ENCODE measurements at regions not wholly inside any gene's neighbourhood (a gene's known extent, or its start where the extent isn't known, plus 50 kb on each side); places are given as distances from the start of the nearest gene placed in this dataset.

- TF ChIP-seq, protein P1, sequence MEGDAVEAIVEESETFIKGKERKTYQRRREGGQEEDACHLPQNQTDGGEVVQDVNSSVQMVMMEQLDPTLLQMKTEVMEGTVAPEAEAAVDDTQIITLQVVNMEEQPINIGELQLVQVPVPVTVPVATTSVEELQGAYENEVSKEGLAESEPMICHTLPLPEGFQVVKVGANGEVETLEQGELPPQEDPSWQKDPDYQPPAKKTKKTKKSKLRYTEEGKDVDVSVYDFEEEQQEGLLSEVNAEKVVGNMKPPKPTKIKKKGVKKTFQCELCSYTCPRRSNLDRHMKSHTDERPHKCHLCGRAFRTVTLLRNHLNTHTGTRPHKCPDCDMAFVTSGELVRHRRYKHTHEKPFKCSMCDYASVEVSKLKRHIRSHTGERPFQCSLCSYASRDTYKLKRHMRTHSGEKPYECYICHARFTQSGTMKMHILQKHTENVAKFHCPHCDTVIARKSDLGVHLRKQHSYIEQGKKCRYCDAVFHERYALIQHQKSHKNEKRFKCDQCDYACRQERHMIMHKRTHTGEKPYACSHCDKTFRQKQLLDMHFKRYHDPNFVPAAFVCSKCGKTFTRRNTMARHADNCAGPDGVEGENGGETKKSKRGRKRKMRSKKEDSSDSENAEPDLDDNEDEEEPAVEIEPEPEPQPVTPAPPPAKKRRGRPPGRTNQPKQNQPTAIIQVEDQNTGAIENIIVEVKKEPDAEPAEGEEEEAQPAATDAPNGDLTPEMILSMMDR (IDR thresholded peaks at IDR 0.05; ENCODE audit: low read depth, low read length, missing control alignments) = no peak
- DNase-seq (ENCODE audit: low read depth) = no peak
- in situ Hi-C loops (cut with HindIII; ENCODE audit: low sequenced_read_pairs) = no loop called here
- H3K4me3 ChIP-seq (ENCODE audit: low read depth, low read length) = no peak overlapping the region
These were observed 146.0 kb upstream of the STEAP4 start for GRCh38 chr7:88452646-88453045.

DNA sequence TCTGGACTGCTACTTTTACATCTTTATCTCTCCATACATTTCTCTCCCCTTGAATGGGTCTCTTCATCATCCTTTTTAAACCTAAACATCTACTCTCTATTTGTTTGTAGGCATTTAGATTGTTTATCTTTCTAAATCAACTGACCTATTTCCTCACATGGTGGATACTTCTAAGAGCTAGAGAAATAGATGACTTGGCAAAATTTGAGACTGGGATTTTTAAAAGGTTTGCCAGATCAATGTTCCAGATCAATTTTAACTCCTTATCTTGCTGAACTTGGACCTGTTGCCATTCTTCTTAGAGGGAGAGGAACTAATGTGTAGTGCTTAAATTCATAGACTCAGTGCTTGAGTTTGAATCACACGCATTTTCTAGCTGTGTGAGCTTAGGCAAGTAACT, 144.2 kb upstream of the STEAP4 start:
- H3K4me3 ChIP-seq (ENCODE audit: low read depth, low read length) = no peak overlapping the region
- TF ChIP-seq, protein P1 (IDR thresholded peaks at IDR 0.05; ENCODE audit: low read depth, low read length, missing control alignments) = no peak
- no peak for DNase-seq (ENCODE audit: low read depth)
- in situ Hi-C loops (cut with HindIII; ENCODE audit: low sequenced_read_pairs) = no loop called here

GRCh38 chr7:88449410-88449809, 142.7 kb upstream of the STEAP4 start:
- H3K4me3 ChIP-seq (ENCODE audit: low read depth, low read length) = no peak overlapping the region
- no peak for DNase-seq (ENCODE audit: low read depth)
- TF ChIP-seq, protein P1 (IDR thresholded peaks at IDR 0.05; ENCODE audit: low read depth, low read length, missing control alignments) = no peak
- in situ Hi-C loops (cut with HindIII; ENCODE audit: low sequenced_read_pairs) = no loop called here

DNA sequence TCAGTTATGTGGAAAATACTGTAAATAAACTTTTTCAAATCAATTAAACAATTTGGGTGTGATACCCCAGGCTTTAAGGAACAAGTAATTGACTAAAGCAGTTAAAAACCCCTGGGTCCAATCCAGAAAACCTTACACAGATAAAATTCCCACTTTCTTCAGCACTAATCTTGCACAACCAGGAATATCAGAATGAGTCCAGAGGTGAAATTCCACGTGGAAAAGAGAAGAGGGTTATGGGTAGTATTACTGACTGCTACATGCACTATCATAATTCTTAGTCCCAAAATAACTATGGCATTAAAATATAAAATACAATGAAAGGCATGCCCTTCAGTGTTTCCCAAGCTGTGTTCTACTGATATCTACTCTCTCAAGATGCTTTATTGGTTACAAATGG, 135.7 kb upstream of the STEAP4 start:
- in situ Hi-C loops (cut with HindIII; ENCODE audit: low sequenced_read_pairs) = loop anchor here (5.0 kb wide), 1 partner anchor 75 kb away; no protein-coding TSS in a partner anchor
- H3K4me3 ChIP-seq (ENCODE audit: low read depth, low read length) = no peak overlapping the region
- TF ChIP-seq, protein P1 (IDR thresholded peaks at IDR 0.05; ENCODE audit: low read depth, low read length, missing control alignments) = no peak
- no peak for DNase-seq (ENCODE audit: low read depth)

DNA sequence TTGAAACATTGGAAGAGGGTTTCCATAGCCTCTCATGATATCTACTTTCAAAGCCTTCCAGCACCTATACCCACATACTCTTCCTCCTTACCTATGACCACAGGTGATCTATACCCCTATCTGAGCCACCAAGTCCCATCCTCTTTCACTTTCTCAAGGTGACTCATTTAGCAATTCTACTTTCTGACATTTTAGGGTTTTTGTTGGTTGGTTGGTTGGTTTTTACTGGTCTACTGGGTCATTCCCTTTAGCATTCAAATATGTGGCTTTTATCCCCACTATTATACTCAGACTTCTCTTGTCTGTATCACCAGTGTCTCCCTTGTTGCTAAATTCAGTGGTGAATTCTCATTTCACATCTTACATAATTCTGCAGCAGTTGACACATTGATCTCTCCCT, 130.4 kb upstream of the STEAP4 start:
- in situ Hi-C loops (cut with HindIII; ENCODE audit: low sequenced_read_pairs) = no loop called here
- no peak overlapping the region for H3K4me3 ChIP-seq (ENCODE audit: low read depth, low read length)
- TF ChIP-seq, protein P1 (IDR thresholded peaks at IDR 0.05; ENCODE audit: low read depth, low read length, missing control alignments) = no peak
- DNase-seq (ENCODE audit: low read depth) = no peak

DNA sequence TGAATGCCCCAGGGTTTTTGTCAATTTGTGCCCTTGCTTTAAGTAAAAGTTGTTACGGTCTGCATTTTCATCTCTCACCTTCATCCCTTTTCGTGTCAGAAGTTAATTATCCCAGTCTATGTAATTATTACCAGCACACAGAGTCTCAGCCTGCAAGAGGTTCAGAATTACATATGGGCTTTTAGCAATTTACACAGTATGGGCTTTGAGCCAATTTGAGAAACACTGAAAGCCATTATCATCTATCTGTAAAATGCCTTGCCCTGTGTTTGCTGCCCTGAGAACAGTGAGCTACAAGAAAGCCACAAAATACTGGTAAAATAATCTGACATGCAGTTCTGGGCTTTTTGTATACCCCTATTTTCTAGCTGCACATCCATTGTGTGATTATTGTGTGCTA, 125.6 kb upstream of the STEAP4 start:
- in situ Hi-C loops (cut with HindIII; ENCODE audit: low sequenced_read_pairs) = no loop called here
- DNase-seq (ENCODE audit: low read depth) = no peak
- no peak overlapping the region for H3K4me3 ChIP-seq (ENCODE audit: low read depth, low read length)
- TF ChIP-seq, protein P1 (IDR thresholded peaks at IDR 0.05; ENCODE audit: low read depth, low read length, missing control alignments) = no peak

- TF ChIP-seq, protein P1 (IDR thresholded peaks at IDR 0.05; ENCODE audit: low read depth, low read length, missing control alignments) = no peak
- no peak for DNase-seq (ENCODE audit: low read depth)
- in situ Hi-C loops (cut with HindIII; ENCODE audit: low sequenced_read_pairs) = no loop called here
These were observed 125.2 kb upstream of the STEAP4 start for GRCh38 chr7:88431882-88432281.

More at GRCh38 chr7:88431882-88432281, 125.2 kb upstream of the STEAP4 start:
- no peak overlapping the region for H3K4me3 ChIP-seq (ENCODE audit: low read depth, low read length)

Measured in astrocyte of the cerebellum (primary cell).